Kidney epithelial cell (primary cell): ENCODE measurements at regions not wholly inside any gene's neighbourhood (a gene's known extent, or its start where the extent isn't known, plus 50 kb on each side); places are given as distances from the start of the nearest gene placed in this dataset.
"Not testable (repeated sequence)": the region's sequence is repeated elsewhere in the genome, so short reads cannot be mapped to it uniquely, and the experiment has no call there.

Experiments
- DNase-seq: peaks from one replicate; pipeline ENCODE4 v3.0.0-alpha.2; 2010; ENCODE audit warnings: low read depth
- H3K27me3 ChIP-seq: 2 replicates; pipeline ENCODE4 v1.6.0; 2011; ENCODE audit warnings: low read length; ENCODE audit not compliant: control insufficient read depth, insufficient read depth
- H3K36me3 ChIP-seq: 2 replicates; pipeline ENCODE4 v1.5.1; 2011; ENCODE audit warnings: low read length; ENCODE audit not compliant: control insufficient read depth, insufficient read depth
- H3K4me3 ChIP-seq: 2 replicates; pipeline ENCODE4 v1.5.1; 2011; ENCODE audit warnings: low read depth, mild to moderate bottlenecking, control low read depth, low read length
- CTCF ChIP-seq: IDR thresholded peaks from 2 replicates; pipeline ENCODE4 v1.5.1; 2011; ENCODE audit warnings: mild to moderate bottlenecking, moderate library complexity, low read length, control low read depth, inconsistent platforms; ENCODE audit not compliant: insufficient read depth, poor library complexity, severe bottlenecking

- no peak for DNase-seq
- Histone ChIP-seq H3K4me3 (no peak overlapping the region), H3K27me3 (no peaks in the 10 kb centered on the region), H3K36me3 (no peaks in the 10 kb centered on the region)
- no peak for TF ChIP-seq CTCF
Observed at GRCh38 chr1:190835658-190836057, 358.0 kb upstream of the BRINP3 start.

GRCh38 chr1:190837200-190837599 is 359.5 kb upstream of the BRINP3 start:
- not testable (repeated sequence) for H3K27me3 ChIP-seq, H3K4me3 ChIP-seq, DNase-seq, H3K36me3 ChIP-seq

GRCh38 chr1:190837888-190838287 is 360.2 kb upstream of the BRINP3 start:
- H3K27me3 ChIP-seq = no peaks in the 10 kb centered on the region
- no peak overlapping the region for H3K4me3 ChIP-seq
- TF ChIP-seq CTCF = no peak
- DNase-seq = no peak
- no peaks in the 10 kb centered on the region for H3K36me3 ChIP-seq

GRCh38 chr1:190847166-190847565 is 369.5 kb upstream of the BRINP3 start:
- no peak for DNase-seq
- no peaks in the 10 kb centered on the region for H3K36me3 ChIP-seq
- no peak overlapping the region for H3K4me3 ChIP-seq
- no peak for TF ChIP-seq CTCF
- no peaks in the 10 kb centered on the region for H3K27me3 ChIP-seq

- Histone ChIP-seq H3K27me3 (no peaks in the 10 kb centered on the region), H3K4me3 (no peak overlapping the region), H3K36me3 (no peaks in the 10 kb centered on the region)
- DNase-seq = no peak
- no peak for TF ChIP-seq CTCF
Observed at GRCh38 chr1:190849346-190849745, 371.7 kb upstream of the BRINP3 start.

GRCh38 chr1:190852611-190853010 is 374.9 kb upstream of the BRINP3 start:
- no peak for TF ChIP-seq CTCF
- H3K4me3 ChIP-seq = no peak overlapping the region
- no peaks in the 10 kb centered on the region for H3K27me3 ChIP-seq
- DNase-seq = no peak
- no peaks in the 10 kb centered on the region for H3K36me3 ChIP-seq
